Muscle of arm (tissue), 1 donor: ENCODE measurements at regions not wholly inside any gene's neighbourhood (a gene's known extent, or its start where the extent isn't known, plus 50 kb on each side); places are given as distances from the start of the nearest gene placed in this dataset.
"Not testable (repeated sequence)": the region's sequence is repeated elsewhere in the genome, so short reads cannot be mapped to it uniquely, and the experiment has no call there.

Experiments used
- DNase-seq: peaks from one replicate; pipeline ENCODE4 v3.0.0-alpha.2; 2013

DNA sequence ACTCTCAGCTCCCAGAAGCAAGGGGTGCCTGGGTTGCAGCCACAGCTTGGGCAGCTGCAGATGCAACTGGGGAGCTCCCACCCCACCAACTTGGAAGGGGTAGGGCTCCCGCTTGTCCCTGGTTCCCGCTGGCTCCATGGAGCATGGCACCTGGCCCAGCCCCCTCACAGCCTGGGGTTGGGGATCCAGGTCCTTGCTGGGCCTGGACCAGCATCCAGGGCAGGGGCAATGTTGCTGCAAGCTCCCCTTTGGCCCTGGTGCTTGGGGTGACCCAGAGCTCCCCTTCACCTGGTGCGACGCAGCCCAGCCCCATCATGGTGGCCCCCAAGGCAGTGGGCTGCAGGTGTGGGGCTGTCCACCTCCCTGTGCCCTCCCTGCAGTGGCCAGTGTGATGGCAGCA lies 99.6 kb upstream of the FRMD4B start:
- DNase-seq: no peak

DNA sequence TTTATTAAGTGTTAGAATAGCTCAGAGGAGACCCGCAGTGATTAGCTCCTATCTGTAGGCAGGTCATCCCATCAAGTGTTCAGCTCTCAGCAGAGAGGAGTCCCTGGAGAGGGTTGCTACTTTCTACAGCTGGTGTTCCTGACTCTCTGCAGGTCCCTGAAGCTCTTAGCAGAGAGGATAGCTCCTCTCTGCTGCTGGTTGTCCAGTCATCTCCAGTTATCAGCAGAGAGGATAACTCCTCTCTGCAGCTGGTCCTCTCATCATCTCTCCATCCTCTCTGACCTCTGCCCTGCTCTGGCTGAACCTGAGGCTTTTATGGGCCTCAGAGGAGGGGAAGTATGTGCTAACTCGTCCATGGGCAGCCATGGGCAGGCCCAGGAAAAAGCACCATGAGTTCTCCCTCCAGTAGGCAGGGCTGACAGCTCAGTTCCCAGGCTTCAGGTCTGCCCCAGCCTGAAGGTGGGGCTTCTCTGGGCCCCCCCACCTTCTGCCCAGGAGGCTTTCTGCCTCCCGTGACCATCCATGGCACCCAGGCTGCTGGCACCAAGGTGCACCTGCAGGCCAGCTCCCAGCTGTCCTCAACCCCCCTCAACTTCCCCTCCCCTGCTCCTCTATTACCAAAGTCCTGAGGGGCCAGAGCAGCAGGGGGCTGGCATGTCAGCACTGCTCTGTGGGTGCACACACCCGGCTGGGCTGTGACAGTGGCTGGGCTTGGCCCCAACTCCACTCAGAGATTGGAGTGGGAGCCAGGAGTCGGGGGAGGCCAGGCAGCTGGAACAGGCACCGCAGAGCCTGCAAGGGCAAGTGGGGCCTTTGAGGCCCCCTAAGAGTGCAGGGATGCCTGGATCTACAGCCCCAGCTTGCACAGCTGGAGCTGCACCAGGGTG lies 98.9 kb upstream of the FRMD4B start:
- no peak for DNase-seq

DNA sequence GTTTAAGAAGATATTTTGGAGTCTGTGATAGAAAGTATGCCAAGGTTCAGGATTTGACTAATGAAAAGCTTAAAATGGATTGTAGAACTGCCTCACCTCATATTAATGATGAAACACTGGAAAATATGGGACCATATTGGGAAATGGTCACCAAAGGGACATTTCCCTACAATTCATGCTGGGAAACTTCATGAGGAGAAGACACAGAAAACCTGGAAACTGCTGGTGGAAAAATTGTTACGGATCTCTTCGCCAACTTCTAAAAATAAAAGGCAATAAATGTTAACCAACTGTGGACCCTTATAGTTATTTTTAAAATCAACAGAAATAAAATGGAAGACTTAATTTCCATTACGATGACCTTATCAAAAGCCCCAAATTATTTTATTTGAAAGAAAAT lies 97.6 kb upstream of the FRMD4B start:
- DNase-seq: no peak

DNA sequence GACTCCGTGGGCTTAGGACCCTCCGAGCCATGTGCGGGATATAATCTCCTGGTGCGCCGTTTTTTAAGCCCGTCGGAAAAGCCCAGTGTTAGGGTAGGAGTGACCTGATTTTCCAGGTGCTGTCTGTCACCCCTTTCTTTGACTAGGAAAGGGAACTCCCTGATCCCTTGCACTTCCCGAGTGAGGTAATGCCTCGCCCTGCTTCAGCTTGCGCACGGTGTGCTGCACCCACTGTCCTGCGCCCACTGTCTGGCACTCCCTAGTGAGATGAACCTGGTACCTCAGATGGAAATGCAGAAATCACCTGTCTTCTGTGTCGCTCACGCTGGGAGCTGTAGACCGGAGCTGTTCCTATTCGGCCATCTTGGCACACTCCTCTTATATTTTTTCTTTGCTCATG lies 95.1 kb upstream of the FRMD4B start:
- not testable (repeated sequence) for DNase-seq

DNA sequence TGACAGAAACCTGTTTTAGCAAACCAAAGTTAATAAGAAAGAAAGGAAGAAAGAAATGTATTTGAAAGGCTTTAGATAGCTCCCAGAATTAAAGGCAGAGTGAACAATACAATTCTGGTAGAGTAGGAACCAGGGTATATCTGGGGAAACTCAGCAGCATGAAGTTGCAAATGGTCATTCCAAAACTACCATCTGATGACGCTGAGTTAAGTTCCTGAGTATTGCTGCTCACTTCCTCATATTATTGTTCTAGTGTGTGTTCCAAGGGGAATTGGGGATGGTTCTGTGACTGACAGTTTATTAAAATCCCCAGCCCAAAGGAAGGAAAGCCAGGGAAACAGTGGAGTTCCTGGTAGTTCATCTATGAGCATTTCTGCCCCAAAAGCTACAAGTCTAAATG lies 88.3 kb upstream of the FRMD4B start:
- DNase-seq: no peak

DNA sequence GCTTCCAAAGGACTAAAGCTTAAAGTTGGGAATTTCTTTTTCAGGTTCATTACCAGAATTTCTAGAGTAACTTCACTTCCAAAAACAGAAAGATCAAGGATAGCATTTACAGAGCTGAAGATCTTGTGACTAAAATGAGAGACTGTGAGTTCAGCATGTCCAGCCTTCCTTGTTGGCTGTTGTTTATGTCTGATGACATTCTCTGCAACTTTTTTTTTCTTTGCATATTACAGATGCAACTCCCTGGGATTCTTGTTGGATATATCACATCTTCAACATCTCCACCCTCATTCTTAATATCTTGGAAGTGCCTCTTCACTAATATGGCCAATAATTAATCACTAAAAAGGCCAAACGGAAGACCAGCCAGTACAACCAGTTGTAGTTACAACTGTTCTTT lies 86.2 kb upstream of the FRMD4B start:
- no peak for DNase-seq

DNA sequence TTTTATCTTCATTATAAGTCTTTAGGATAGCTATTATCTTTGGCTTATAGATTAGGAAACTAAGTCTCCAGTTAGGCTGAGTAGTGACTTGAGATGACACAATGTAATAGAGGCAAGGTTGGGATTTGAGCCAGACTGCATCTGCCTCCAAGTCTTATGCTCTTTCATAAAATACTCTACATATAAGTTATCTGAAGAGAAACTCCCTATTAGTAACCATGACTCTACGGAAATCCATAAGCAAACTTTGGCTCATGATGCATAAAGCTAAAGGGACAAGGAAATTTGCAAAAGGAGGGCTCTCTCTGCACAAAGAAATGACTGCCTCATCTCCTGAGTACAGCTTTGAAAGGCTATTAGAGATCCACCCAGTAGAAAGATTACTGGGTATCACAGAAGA lies 77.6 kb upstream of the FRMD4B start:
- DNase-seq: no peak

DNA sequence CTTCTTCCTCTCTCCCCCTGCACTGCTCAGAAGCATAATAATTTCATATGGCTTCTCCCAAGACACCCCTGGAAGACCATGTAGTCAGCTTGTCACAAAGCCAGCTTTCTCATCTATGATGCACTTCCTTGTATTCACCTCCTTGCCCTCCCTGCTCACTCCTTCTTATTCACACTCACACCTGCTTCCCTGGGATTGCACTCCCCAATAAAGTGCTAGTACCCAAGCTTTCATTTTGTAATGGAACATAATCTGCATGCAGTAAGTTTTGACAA lies 76.9 kb upstream of the FRMD4B start:
- DNase-seq: no peak

DNA sequence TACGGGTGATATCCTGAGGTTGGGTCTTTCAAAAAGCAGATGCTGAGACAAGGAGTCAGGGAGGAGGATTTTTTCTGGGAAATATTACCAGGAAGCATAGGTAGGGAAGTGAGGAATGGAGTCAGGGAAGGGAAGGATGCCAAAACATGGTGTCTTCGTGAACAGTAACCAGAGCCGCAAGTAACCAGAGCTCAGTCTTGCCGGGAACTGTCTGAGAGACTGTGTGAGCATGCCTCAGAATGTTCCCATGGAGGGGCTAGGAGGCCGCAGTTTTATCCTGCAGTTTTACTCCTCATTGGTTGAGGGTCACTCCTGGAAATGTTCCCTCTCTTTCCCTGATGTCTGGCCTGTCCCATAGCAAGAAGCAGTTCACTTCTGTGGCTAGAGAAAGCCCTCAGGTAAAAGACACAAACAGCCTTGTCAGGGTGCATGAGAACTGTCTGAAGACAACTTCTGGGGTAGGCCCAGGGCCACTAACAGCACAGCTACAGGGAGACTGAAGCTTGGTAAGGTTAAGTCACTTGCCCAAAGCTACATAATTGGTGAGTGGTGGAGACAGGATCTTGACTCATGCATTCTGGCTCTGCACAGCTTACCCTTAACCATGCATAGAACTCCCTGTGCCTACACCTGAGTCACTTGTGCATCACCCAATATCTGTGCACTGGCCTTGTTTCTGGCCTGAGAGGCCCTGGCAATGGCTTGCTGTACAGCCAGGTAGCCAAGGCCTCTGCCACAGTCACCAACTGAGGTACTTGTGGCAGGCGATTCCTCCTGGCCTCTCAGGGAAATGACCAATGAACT lies 76.3 kb upstream of the FRMD4B start:
- DNase-seq: no peak

DNA sequence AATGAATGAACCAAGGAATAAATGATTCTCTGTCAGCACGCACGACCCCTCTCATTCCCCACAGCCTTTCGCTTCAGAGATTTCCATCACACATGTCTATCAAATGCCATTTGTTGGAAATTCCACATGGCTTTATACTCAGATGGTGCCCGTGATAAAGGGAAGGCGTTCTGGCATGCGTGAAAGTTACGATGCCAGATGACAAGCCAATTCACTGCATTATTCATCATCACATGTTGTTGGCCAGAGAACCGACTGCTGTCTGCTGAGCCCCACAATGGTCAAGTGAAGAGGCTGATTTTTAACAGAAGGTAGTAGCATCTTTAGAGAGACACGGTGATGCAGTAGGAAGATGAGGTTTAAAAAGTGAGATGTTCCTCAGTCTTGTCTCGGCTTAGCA lies 74.1 kb upstream of the FRMD4B start:
- DNase-seq: no peak

DNA sequence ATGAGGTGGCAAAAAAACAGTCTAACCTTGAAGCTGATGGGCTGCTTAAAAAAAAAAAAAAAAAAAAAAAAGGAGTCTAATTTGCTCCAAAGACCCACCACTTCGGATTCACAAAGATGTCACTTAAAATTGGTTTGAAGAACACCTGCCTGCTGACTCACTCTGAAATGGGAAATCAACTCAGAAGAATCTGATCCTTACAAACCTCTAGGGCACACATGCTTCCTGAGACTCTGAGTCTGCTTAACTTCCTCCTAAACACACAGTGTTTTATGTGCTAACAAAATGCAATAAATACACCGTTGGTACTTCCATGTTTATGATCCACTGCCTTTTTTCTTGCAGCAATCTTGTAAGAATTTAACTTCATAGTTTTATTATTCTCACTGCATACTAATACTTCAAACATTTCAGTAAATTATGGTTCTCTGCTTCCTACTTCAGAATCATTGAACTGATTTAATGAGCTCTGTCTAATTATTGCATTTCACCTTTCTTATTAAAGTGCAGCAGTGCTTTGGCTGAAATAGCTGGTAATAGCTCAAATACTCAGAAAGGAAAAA lies 73.0 kb upstream of the FRMD4B start:
- no peak for DNase-seq

DNA sequence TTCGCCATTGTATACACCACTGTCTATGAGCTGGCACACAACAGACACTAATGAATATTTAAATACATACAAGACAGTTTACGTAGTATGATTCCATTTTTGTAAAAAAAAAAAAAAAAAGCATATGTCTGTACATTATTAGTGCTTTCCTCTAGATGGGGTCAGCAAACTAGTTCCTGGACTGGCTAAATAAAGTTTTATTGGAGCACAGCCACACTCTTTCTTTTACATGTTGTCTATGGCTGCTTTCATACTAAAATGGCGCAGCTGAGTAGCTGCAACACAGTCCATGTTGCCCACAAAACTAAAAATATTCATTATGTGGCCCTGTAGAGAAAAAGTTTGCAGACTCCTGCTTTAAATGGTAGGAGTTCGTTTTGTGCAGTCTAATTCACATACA lies 70.7 kb upstream of the FRMD4B start:
- DNase-seq: no peak

DNA sequence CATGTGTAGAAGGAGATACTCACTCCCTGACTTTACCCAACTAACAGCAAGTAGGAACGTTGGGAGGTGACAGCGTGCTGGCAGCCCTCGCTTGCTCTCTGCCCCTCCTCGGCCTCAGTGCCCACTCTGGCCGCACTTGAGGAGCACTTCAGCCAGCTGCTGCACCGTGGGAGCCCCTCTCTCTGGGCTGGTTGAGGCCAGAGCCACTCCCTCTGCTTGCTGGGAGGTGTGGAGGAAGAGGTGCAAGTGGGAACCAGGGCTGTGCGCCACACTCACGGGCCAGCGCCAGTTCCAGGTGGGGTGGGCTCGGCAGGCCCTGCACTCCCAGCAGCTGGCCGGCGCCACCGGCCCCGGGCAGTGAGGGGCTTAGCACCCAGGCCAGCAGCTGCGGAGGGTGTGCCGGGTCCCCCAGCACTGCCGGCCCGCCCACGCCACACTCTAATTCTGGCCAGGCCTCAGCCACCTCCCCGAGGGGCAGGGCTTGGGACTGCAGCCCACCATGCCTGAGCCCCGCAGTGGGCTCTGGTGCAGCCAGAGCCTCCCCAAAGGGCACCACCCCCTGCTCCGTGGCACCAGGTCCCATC lies 68.4 kb upstream of the FRMD4B start:
- no peak for DNase-seq

DNA sequence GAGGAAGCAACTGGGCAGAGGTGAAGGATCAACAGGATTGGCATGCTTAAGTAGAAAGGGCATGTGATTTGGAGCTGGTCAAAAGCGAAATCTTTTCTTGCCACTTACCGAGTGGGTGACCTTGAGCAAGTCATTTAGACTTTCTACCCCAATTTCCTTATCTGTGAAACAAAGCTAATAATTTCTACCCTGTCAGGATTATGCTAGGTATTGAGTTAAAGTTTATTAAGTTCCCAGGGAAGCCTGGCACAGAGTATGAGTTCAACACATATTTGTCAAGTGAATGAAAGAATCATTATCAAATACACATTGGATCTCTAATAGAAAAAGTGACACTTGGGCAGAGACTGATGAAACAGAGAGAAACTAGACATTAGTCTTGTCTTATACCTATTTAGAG lies 66.4 kb upstream of the FRMD4B start:
- DNase-seq: no peak

DNA sequence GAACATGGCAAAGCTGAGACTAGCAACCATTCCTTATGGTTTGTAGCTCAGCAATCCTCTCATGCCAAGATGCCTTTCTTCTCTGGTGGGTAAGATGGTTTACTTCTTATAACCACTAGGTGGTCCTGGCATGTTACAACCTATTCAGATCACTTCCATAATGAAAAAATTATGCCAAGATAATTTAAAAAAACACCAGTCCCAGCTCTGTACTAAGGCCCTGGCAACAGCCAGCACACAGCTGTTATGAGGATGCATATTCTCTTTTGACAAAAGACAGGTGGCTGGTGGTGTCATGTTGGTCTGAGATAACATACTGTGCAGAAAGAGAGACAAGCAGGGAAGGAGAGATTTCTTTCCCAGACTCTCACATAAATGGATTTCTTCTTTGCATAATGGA lies 65.7 kb upstream of the FRMD4B start:
- DNase-seq: no peak

DNA sequence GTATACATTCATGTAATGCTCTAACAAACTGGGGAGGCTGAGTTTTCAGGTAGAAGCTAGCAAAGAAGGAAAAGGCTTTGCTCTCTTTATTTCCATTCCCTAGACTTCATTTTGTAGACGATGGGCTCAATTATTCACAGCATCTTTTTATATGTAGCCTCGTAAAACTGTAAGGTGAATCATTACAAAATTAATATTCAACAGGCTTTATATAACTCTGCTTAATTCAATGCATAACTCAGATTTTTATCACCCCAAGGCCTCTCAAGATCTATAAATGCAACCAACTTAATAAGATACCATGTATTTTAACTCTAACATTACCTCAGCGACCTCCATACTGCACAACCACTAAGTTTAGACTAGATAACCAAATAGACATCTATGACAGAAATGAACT lies 63.0 kb upstream of the FRMD4B start:
- DNase-seq: no peak

DNA sequence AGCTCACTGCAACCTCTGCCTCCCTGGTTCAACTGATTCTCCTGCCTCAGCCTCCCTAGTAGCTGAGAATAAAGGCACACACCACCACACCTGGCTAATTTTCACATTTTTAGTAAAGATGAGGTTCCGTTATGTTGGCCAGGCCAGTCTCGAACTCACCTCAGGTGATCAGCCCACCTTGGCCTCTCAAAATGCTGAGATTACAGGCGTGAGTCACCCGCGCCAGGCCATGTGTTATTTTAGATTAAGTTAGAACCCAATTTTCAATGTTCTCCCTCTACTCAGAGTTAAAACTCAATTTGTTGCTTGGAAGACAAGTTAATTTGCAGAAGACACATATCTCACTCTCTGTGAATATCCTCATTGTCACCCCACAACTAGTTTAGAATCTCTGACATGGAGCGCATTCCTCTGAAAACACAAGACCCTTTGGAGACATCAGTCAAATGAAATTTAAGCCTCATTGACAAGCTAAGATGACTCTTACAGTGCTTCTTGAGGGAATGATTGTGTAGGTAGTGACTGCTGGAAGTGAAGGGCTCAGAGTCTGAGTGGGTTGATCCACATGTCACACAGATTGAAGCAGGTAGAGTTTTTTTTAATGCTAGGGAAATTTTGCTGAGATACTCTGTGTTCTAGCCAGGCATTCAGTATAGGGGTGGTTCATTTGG lies 60.6 kb upstream of the FRMD4B start:
- DNase-seq: no peak

DNA sequence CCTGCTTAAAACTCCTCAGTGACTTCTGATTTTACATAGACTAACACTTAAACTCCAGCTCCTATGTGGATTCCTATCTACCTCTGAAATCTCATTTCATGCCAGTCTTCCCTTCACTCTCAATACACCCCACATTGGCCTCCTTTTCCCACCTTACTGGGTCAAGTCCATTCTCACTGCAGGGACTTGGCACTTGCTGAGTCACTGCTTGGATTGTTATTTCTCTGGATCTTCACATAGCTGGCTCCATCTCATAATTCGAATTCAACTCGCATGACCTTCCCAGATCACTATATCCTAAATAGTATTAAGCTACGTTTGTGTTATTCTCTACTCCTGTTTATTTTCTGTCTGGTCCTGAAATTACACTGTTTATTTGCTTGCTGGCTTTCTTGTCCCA lies 59.6 kb upstream of the FRMD4B start:
- DNase-seq: no peak

DNA sequence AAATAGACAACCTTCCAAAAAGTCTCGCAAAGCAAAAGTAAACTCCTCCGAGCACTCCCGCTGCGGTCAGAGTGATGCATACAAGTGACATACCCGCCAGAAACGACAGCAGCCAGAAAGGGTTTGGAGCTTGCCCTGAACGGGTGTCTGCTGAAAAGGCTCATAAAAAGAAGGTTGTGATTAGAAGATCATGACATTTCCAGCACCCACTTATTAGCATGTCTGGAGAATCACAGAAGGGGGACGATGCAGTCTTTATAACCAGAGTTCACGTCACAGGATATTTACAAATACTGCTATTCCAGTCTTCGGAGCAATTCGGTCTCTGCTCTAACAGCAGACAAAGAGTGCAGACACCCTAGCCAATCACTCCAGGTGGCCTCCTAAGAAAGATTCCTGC lies 59.1 kb upstream of the FRMD4B start:
- no peak for DNase-seq

DNA sequence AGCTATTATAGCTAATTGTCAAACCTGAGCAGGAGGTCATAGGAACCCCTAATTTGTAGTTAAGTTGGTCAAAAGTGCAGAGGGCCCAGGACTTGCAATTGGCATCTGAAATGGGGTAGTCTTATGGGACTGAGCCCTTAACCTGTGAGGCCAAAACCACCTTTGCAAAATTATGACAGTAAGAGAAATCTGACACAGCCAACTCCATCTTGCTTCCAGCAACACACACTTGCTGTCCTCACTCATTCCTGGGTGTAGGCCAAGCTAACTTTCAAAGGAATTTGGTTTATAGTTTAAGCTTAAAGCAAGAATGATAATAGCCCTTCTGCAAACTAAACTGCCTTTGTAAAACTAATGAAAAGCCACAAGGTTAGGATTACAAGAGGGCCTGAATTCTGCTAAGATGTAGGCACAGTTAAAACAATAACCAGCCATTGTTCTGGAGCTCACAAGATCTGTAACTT lies 57.6 kb upstream of the FRMD4B start:
- no peak for DNase-seq

DNA sequence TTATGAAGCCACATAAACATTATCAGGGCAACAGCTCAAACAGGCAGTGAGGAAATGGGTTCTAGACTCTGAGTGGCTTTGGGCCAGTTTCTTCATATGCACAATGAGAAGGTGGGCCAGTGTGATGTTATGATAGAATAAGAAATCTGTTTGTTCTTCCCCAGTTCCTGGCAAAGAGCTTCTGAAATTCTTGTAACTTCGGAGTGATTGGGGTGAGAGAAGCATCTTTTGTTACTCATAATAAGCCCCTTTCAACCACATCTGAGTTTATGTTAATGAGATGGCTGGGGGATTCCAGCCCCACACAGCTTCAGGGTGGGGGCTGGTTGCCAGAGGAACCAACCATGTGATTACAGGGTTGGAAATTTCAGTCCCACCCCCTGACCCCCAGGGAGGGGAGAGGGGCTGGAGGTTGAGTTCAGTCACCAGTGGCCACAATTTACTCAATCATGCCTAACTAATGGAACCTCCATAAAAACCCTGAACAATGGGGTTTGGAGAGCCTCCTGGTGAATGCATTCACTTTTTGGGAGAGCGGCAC lies 57.0 kb upstream of the FRMD4B start:
- DNase-seq: no peak

DNA sequence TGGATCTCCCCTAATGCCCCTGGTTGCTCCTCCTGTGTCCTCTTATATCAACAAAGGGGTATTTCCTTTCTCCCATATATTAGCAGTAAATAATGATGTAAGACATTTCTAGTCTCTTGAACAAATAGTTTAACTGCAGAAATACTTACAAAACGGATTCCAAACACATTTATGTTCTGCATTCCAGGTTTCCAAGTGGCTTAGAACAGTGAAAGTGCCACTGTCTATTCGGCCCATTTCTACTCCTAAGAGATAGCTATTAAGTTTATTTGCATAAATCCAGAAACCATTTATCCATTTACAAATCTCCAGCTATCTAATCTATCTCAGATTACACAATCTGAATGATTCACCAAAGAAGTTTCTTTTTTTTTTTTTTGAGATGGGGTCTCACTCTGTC lies 55.8 kb upstream of the FRMD4B start:
- DNase-seq: no peak
